Kidney epithelial cell (primary cell): ENCODE measurements at regions not wholly inside any gene's neighbourhood (a gene's known extent, or its start where the extent isn't known, plus 50 kb on each side); places are given as distances from the start of the nearest gene placed in this dataset.

Experiments used
- DNase-seq: peaks from one replicate; pipeline ENCODE4 v3.0.0-alpha.2; 2010; ENCODE audit warnings: low read depth
- H3K27me3 ChIP-seq: 2 replicates; pipeline ENCODE4 v1.6.0; 2011; ENCODE audit warnings: low read length; ENCODE audit not compliant: control insufficient read depth, insufficient read depth
- H3K36me3 ChIP-seq: 2 replicates; pipeline ENCODE4 v1.5.1; 2011; ENCODE audit warnings: low read length; ENCODE audit not compliant: control insufficient read depth, insufficient read depth
- H3K4me3 ChIP-seq: 2 replicates; pipeline ENCODE4 v1.5.1; 2011; ENCODE audit warnings: low read depth, mild to moderate bottlenecking, control low read depth, low read length
- TF ChIP-seq, protein P1 (sequence below): IDR thresholded peaks from 2 replicates; pipeline ENCODE4 v1.5.1; 2011; ENCODE audit warnings: mild to moderate bottlenecking, moderate library complexity, low read length, control low read depth, inconsistent platforms; ENCODE audit not compliant: insufficient read depth, poor library complexity, severe bottlenecking

DNA sequence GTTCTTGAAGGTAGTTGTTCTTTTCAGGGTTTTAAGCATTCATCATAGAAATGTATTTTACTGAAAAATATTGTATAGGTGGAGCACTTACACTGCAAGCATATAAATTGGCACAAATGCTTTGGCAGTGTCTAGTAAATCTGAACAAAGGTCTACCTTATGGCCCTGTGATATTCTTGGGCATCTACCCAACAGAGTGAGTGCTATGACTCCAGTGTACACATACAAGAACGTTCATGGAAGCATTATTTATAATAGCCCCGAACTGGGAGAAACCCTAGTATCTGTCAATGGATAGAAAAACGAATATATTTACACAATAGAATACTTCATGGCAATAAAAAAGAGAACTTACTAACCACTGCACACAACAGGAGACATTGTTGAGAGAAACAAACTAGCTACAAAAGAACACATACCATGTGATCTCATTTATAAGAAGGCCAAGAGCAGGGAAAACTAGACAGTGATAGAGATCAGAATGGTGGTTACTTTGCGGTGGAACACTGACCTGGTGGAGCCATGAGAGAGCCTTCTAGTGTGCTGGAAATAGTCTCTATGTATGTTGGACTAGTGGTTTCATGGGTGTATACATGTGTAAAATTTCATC is 96.0 kb downstream of the MAB21L3 start:
- no peak overlapping the region for H3K4me3 ChIP-seq
- no peaks in the 10 kb centered on the region for H3K36me3 ChIP-seq
- TF ChIP-seq, protein P1, sequence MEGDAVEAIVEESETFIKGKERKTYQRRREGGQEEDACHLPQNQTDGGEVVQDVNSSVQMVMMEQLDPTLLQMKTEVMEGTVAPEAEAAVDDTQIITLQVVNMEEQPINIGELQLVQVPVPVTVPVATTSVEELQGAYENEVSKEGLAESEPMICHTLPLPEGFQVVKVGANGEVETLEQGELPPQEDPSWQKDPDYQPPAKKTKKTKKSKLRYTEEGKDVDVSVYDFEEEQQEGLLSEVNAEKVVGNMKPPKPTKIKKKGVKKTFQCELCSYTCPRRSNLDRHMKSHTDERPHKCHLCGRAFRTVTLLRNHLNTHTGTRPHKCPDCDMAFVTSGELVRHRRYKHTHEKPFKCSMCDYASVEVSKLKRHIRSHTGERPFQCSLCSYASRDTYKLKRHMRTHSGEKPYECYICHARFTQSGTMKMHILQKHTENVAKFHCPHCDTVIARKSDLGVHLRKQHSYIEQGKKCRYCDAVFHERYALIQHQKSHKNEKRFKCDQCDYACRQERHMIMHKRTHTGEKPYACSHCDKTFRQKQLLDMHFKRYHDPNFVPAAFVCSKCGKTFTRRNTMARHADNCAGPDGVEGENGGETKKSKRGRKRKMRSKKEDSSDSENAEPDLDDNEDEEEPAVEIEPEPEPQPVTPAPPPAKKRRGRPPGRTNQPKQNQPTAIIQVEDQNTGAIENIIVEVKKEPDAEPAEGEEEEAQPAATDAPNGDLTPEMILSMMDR: no peak
- peaks cover 2% of the 10 kb centered on the region for H3K27me3 ChIP-seq
- DNase-seq: no peak

DNA sequence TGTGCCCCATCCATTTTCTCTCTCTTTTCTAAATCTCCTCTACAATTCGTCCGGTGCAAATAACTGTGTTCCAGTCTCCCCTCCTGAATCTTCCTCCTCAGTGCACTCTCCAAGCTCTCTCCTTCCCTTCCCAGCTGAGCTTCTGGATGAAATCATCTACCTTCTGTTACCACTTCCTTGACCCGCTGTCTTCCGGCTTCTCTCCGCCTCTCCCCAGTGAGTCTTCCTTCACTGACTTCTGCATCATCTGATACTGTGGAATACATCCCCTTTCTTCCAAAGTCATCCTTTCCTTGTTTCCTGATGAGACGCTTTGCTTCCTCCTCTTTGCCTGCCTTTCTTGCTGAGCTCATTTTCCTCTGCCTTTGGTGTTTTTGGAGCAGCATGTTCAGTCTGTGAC is 96.9 kb downstream of the MAB21L3 start:
- no peak for DNase-seq
- Histone ChIP-seq H3K27me3 (peaks cover 2% of the 10 kb centered on the region), H3K4me3 (no peak overlapping the region), H3K36me3 (no peaks in the 10 kb centered on the region)
- TF ChIP-seq, protein P1: no peak

DNA sequence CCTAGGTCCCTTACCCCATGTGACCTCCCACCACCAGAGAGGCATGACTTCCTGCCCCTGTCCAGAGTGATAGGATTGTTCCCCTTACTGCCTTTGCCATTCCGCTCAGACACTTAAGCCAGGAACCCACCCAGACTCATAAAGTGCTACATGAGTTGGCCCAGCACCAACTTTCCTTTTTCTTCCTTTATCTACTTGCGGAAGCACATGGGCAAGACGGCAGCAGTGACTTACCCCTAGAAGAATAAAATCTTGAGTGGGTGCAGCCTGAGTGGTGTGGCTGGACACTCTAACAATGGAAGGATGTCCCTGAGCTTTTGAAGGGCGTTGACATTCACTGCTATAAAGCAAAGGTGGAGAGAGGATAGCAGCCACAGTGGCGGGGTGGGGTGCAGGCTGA is 100.1 kb downstream of the MAB21L3 start:
- Histone ChIP-seq H3K4me3 (no peak overlapping the region), H3K36me3 (no peaks in the 10 kb centered on the region), H3K27me3 (peaks cover 2% of the 10 kb centered on the region)
- no peak for DNase-seq
- TF ChIP-seq, protein P1: no peak

DNA sequence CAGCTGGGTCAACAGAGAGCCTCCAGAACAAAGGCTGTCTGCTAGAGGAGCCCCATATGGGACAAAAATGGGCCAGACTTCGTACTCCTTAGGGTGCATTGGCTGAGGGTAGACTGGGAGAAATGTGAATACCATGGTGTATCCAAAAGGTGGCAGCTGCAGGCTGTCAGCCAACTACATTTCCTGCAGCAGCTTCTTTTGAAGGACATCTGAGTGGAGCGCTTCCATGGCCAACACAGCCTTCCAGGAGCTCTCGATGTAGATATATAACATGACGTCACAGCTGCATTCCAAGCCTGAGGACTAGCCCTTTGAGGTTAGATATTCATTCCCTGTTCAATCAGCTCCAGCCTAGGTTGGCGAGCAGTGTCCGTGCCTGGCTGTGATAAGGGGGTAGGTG is 107.7 kb downstream of the MAB21L3 start:
- TF ChIP-seq, protein P1: no peak
- H3K27me3 ChIP-seq: no peaks in the 10 kb centered on the region
- H3K36me3 ChIP-seq: no peaks in the 10 kb centered on the region
- DNase-seq: no peak
- no peak overlapping the region for H3K4me3 ChIP-seq

DNA sequence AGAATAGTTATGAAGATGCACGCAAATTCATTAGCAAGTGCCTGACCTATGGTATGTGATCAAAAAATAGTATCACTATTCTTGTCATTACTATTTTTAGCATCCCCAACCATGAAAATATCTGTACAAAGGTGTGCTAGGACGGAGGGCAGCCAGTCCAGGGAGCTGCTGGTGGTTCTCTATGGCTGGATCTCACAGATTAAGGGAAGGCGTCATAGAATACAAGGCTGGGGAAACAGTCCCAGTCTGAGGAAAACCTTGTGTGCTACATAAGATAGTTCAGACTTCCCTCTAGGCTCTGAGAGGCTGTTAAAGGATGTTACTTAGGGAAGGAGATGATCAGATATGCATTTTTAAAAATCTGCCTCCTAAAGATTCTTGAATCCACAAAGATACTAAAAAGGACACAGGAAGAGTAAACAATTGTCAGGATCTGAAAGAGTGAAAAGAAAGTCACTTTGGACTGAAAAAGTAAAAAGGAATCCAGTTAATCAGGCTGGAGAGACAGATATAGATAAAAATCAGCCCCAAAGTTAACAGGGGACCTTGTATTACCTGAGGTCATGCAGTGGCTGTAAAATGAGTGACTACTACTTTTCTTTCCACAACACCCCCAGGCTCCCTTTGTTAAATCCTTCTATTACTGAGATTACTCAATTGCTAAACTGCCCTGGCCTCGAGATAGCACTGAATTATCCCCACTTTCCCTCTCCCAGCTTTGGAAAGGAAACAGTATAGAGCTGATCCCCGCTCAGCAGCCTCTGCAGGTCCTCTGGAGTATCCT is 108.6 kb downstream of the MAB21L3 start:
- H3K36me3 ChIP-seq: no peaks in the 10 kb centered on the region
- no peak for DNase-seq
- no peaks in the 10 kb centered on the region for H3K27me3 ChIP-seq
- TF ChIP-seq, protein P1: no peak
- H3K4me3 ChIP-seq: no peak overlapping the region
